Natural killer cell (primary cell): ENCODE measurements at regions not wholly inside any gene's neighbourhood (a gene's known extent, or its start where the extent isn't known, plus 50 kb on each side); places are given as distances from the start of the nearest gene placed in this dataset.

Experiments
- ATAC-seq, 3 donors: fragments of 150-1000 bp in 2 of 3; fragments of 200-7000 bp in 1 of 3; cut with Tn5 transposase; 1 replicate in 1 of 3; 2 replicates in 2 of 3; pipeline ENCODE4 v1.10.0; 2021; ENCODE audit warnings: mild to moderate bottlenecking in 2 of 3, moderate library complexity in 2 of 3
- DNase-seq, 2 donors: peaks; one replicate each; pipeline versions ENCODE4 v3.0.0 to v3.0.0-alpha.2; 2013 to 2021; ENCODE audit warnings: mixed read lengths in 1 of 2
- H3K27ac ChIP-seq: one replicate; pipeline ENCODE4 v1.5.1; 2013; ENCODE audit warnings: mild to moderate bottlenecking, low read length
- H3K27me3 ChIP-seq: one replicate; pipeline ENCODE4 v1.6.1; 2013; ENCODE audit warnings: low read length; ENCODE audit not compliant: control insufficient read depth, insufficient read depth
- H3K36me3 ChIP-seq: one replicate; pipeline ENCODE4 v1.6.1; 2013; ENCODE audit warnings: low read length; ENCODE audit not compliant: control insufficient read depth, insufficient read depth
- H3K4me1 ChIP-seq: one replicate; pipeline ENCODE4 v1.6.1; 2013; ENCODE audit warnings: low read length; ENCODE audit not compliant: control insufficient read depth, insufficient read depth
- H3K4me3 ChIP-seq: one replicate; pipeline ENCODE4 v1.5.1; 2013; ENCODE audit warnings: low read length
- H3K9me3 ChIP-seq: one replicate; pipeline ENCODE4 v1.6.1; 2013; ENCODE audit warnings: low read length; ENCODE audit not compliant: control insufficient read depth, insufficient read depth
- H3K27ac Mint-ChIP-seq, 2 donors: one replicate each; pipeline ENCODE4 v1.8.0; 2022; ENCODE audit warnings: mild to moderate bottlenecking in 2 of 2, mixed read lengths in 2 of 2, moderate library complexity in 1 of 2
- H3K27me3 Mint-ChIP-seq, 2 donors: one replicate each; pipeline ENCODE4 v1.8.0; 2022; ENCODE audit warnings: low read depth in 2 of 2, mixed read lengths in 2 of 2
- H3K36me3 Mint-ChIP-seq: one replicate; pipeline ENCODE4 v1.8.0; 2022; ENCODE audit warnings: mixed read lengths
- H3K4me1 Mint-ChIP-seq, 2 donors: one replicate each; pipeline ENCODE4 v1.8.0; 2022; ENCODE audit warnings: mixed read lengths in 2 of 2
- H3K4me3 Mint-ChIP-seq: one replicate; pipeline ENCODE4 v1.8.0; 2022; ENCODE audit warnings: mild to moderate bottlenecking, moderate library complexity, mixed read lengths
- H3K9me3 Mint-ChIP-seq, 2 donors: one replicate each; pipeline ENCODE4 v1.8.0; 2022; ENCODE audit warnings: mixed read lengths in 2 of 2
- WGBS: methylation state at CpG from one replicate; pipeline ENCODE4 v1.1.7; 2013; ENCODE audit warnings: missing lambda C conversion rate; ENCODE audit not compliant: insufficient coverage; 5-methylcytosine and 5-hydroxymethylcytosine counted together
- intact Hi-C: fragments of 100-400 bp; cut with micrococcal nuclease; formaldehyde crosslinking; loops from one replicate; pipeline ENCODE4 v1.14.2; 2022
- TF ChIP-seq, protein P1 (sequence below): fragments of 200-600 bp; IDR thresholded peaks from one replicate; pipeline ENCODE4 v1.8.0; 2022; ENCODE audit warnings: antibody characterized with exemption

DNA sequence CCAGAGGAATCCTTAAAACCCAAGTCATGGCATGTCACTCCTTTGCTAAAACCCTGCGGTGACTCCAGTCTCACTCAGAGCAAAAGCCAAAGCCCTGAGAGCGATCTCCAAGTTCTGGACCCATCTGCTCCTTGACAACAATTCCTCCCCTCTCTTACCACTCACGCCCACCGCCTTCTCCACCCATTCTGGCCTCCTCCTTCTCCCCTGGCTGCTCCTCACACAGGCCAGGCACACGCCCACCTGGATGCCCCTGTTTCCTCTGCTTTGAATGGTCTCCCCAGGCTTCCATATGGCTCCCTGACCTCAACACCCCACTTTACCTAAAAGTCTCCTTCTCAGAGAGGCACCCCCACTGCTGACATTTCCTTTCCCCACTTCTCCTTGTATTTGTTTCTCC lies 146.1 kb upstream of the LINGO1 start:
- DNase-seq: no peak
- no peaks in the 10 kb centered on the region for H3K36me3 Mint-ChIP-seq
- TF ChIP-seq, protein P1, sequence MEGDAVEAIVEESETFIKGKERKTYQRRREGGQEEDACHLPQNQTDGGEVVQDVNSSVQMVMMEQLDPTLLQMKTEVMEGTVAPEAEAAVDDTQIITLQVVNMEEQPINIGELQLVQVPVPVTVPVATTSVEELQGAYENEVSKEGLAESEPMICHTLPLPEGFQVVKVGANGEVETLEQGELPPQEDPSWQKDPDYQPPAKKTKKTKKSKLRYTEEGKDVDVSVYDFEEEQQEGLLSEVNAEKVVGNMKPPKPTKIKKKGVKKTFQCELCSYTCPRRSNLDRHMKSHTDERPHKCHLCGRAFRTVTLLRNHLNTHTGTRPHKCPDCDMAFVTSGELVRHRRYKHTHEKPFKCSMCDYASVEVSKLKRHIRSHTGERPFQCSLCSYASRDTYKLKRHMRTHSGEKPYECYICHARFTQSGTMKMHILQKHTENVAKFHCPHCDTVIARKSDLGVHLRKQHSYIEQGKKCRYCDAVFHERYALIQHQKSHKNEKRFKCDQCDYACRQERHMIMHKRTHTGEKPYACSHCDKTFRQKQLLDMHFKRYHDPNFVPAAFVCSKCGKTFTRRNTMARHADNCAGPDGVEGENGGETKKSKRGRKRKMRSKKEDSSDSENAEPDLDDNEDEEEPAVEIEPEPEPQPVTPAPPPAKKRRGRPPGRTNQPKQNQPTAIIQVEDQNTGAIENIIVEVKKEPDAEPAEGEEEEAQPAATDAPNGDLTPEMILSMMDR: no peak
- H3K27ac Mint-ChIP-seq: no peak overlapping the region
- no peaks in the 10 kb centered on the region for H3K9me3 ChIP-seq
- no peaks in the 10 kb centered on the region for H3K36me3 ChIP-seq
- intact Hi-C loops: no loop called here
- WGBS: 86% methylated on average over 5 of the region's 5 CpGs
- no peaks in the 10 kb centered on the region for H3K27me3 ChIP-seq
- H3K27ac ChIP-seq: no peak overlapping the region
- peaks cover 0 to 3% of the 10 kb centered on the region in 2 donors for H3K9me3 Mint-ChIP-seq
- no peaks in the 10 kb centered on the region for H3K4me1 Mint-ChIP-seq
- no peak for ATAC-seq
- H3K4me3 Mint-ChIP-seq: no peak overlapping the region
- peaks cover 0 to 16% of the 10 kb centered on the region in 2 donors for H3K27me3 Mint-ChIP-seq
- no peaks in the 10 kb centered on the region for H3K4me1 ChIP-seq
- H3K4me3 ChIP-seq: no peak overlapping the region

DNA sequence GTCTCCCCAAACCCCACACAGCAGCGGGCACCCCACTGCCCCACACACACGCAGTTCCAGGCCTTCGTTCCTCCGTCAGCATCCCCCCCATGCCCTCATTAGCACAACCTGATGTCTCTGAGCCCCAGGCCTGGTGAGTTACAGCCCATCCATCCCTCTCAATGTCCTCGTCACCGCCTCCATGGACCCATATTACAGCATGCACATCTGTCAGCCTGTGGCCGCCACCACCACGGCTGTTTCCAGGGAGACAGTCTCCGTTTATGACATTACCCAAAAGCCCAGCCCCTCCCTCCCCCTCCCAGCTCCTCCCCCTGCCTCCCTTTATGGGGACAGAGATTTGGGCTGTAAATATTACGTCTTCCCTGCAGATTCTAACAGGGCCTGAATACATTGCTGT lies 143.1 kb upstream of the LINGO1 start:
- Mint-ChIP-seq H3K9me3 (peaks cover 0 to 3% of the 10 kb centered on the region in 2 donors), H3K4me1 (no peaks in the 10 kb centered on the region), H3K4me3 (no peak overlapping the region), H3K36me3 (no peaks in the 10 kb centered on the region), H3K27me3 (peaks cover 0 to 13% of the 10 kb centered on the region in 2 donors), H3K27ac (no peak overlapping the region)
- H3K4me3 ChIP-seq: no peak overlapping the region
- no peaks in the 10 kb centered on the region for H3K27me3 ChIP-seq
- H3K4me1 ChIP-seq: no peaks in the 10 kb centered on the region
- no peaks in the 10 kb centered on the region for H3K9me3 ChIP-seq
- ATAC-seq (no peak), DNase-seq (no peak)
- intact Hi-C loops: no loop called here
- 90% methylated on average over 9 of the region's 10 CpGs for WGBS
- no peaks in the 10 kb centered on the region for H3K36me3 ChIP-seq
- H3K27ac ChIP-seq: no peak overlapping the region
- TF ChIP-seq, protein P1: no peak

DNA sequence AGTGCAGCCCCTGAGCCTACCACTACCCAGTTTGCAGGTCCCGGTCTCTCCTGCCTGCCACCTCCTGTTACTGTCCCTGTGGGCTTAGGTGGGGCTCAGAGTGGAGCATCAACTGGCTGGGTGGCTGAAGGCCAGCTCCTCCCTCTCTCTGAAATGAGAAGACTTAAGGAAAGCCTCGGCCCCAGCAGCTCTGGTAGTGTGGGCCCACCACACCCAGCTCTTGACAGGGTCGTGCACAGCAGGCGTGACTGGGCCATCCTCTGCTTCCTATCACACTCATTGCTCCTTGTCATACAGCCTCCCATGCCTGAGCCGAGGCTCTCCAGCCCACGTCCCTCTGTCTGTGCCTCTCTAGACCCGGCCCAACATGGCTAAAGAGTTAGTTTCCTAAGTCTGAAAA lies 142.7 kb upstream of the LINGO1 start:
- intact Hi-C loops: no loop called here
- no peak for DNase-seq
- peaks cover 0 to 3% of the 10 kb centered on the region in 2 donors for H3K9me3 Mint-ChIP-seq
- H3K4me3 Mint-ChIP-seq: no peak overlapping the region
- no peaks in the 10 kb centered on the region for H3K36me3 Mint-ChIP-seq
- peaks cover 0 to 13% of the 10 kb centered on the region in 2 donors for H3K27me3 Mint-ChIP-seq
- TF ChIP-seq, protein P1: no peak
- Histone ChIP-seq H3K36me3 (no peaks in the 10 kb centered on the region), H3K4me1 (no peaks in the 10 kb centered on the region), H3K27me3 (no peaks in the 10 kb centered on the region), H3K9me3 (no peaks in the 10 kb centered on the region), H3K27ac (no peak overlapping the region), H3K4me3 (no peak overlapping the region)
- WGBS: 82% methylated on average over 7 of the region's 7 CpGs
- ATAC-seq: no peak
- no peaks in the 10 kb centered on the region for H3K4me1 Mint-ChIP-seq
- H3K27ac Mint-ChIP-seq: no peak overlapping the region

DNA sequence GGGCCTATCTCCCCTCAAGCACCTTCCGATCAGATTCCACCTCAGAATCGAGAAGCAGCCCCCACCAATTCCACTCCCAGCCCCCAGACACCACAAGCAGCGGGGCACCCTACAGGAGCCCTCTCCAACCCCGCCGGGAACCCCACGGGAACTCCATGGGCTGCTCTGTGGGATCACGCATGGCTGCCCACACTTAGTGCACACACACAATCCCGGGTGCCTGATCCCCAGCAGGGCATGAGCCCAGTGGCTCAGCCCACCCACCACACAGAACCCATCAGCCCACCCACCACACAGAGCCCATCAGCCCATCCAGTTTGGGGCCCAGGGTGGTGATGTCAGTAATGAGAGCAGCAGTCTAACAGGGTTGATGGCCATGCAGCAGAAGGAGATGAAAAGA lies 141.6 kb upstream of the LINGO1 start:
- no peak overlapping the region for H3K4me3 Mint-ChIP-seq
- no peaks in the 10 kb centered on the region for H3K27me3 ChIP-seq
- no peaks in the 10 kb centered on the region for H3K36me3 ChIP-seq
- 78% methylated on average over 8 of the region's 8 CpGs for WGBS
- no peak overlapping the region for H3K4me3 ChIP-seq
- no peaks in the 10 kb centered on the region for H3K4me1 Mint-ChIP-seq
- H3K27ac ChIP-seq: no peak overlapping the region
- H3K36me3 Mint-ChIP-seq: no peaks in the 10 kb centered on the region
- intact Hi-C loops: no loop called here
- peaks cover 0 to 7% of the 10 kb centered on the region in 2 donors for H3K27me3 Mint-ChIP-seq
- H3K4me1 ChIP-seq: no peaks in the 10 kb centered on the region
- no peak overlapping the region for H3K27ac Mint-ChIP-seq
- DNase-seq (no peak), ATAC-seq (no peak)
- no peaks in the 10 kb centered on the region for H3K9me3 ChIP-seq
- TF ChIP-seq, protein P1: no peak
- no peaks in the 10 kb centered on the region for H3K9me3 Mint-ChIP-seq
